Right lobe of liver (tissue), 6 donors: ENCODE measurements at regions not wholly inside any gene's neighbourhood (a gene's known extent, or its start where the extent isn't known, plus 50 kb on each side); places are given as distances from the start of the nearest gene placed in this dataset.
"Not testable (repeated sequence)": the region's sequence is repeated elsewhere in the genome, so short reads cannot be mapped to it uniquely, and the experiment has no call there.

ENCODE experiments used
- ATAC-seq, 4 donors: fragments of 200-7000 bp; cut with Tn5 transposase; one replicate each; pipeline ENCODE4 v1.9.1; 2020; ENCODE audit warnings: mild to moderate bottlenecking in 4 of 4, moderate library complexity in 4 of 4
- DNase-seq, 3 donors: peaks; one replicate each; pipeline ENCODE4 v3.0.0-alpha.2; 2020
- H3K27ac ChIP-seq, 3 donors: fragments of 200-600 bp; one replicate each; pipeline ENCODE4 v1.8.0; 2022
- H3K27me3 ChIP-seq, 2 donors: fragments of 200-600 bp; one replicate each; pipeline ENCODE4 v1.8.0; 2022
- H3K36me3 ChIP-seq, 4 donors: fragments of 200-600 bp; sonication (generic) in 1 of 4; one replicate each; pipeline versions ENCODE4 v1.5.1 to v1.8.0; 2017 to 2022; ENCODE audit warnings: control low read depth in 1 of 4
- H3K4me1 ChIP-seq, 4 donors: fragments of 200-600 bp; sonication (generic) in 1 of 4; one replicate each; pipeline versions ENCODE4 v1.5.1 to v1.8.0; 2017 to 2022; ENCODE audit warnings: control low read depth in 1 of 4
- H3K4me3 ChIP-seq, 3 donors: fragments of 200-600 bp; one replicate each; pipeline ENCODE4 v1.8.0; 2022
- H3K9me3 ChIP-seq, 4 donors: fragments of 200-600 bp; sonication (generic) in 1 of 4; one replicate each; pipeline versions ENCODE4 v1.5.1 to v1.8.0; 2017 to 2022; ENCODE audit warnings: control low read depth in 1 of 4
- POLR2A ChIP-seq: fragments of 450-650 bp; IDR thresholded peaks from one replicate; pipeline ENCODE4 v1.6.1; 2017; ENCODE audit warnings: antibody characterized with exemption, mild to moderate bottlenecking
- WGBS: methylation state at CpG from one replicate; pipeline ENCODE4 v1.1.6; 2018; ENCODE audit warnings: low coverage, low lambda C conversion rate; ENCODE audit not compliant: insufficient coverage; ENCODE audit errors: missing lambda C conversion rate; 5-methylcytosine and 5-hydroxymethylcytosine counted together
- intact Hi-C, 2 donors: fragments of 100-400 bp; cut with DNase I; formaldehyde crosslinking; loops; one replicate each; pipeline versions ENCODE4 v1.11.2 to v1.14.1; 2022
- TF ChIP-seq, protein P1 (sequence below), 4 donors: fragments of 200-600 bp in 3 of 4; fragments of 450-650 bp in 1 of 4; IDR thresholded peaks; one replicate each; pipeline versions ENCODE4 v1.5.1 to v1.8.0; 2016 to 2022; ENCODE audit warnings: antibody characterized with exemption in 4 of 4, mild to moderate bottlenecking in 2 of 4
- donor health status: DM: no; HTN: yes; CAD: no.
- donor health status: DM: no; HTN: no; CAD: no.
- donor health status: DM: no; HTN: no; CAD: no.
- donor health status: DM: no; HTN: yes; CAD: no.
- donor health status: DM: no; HTN: yes; CAD: no.

DNA sequence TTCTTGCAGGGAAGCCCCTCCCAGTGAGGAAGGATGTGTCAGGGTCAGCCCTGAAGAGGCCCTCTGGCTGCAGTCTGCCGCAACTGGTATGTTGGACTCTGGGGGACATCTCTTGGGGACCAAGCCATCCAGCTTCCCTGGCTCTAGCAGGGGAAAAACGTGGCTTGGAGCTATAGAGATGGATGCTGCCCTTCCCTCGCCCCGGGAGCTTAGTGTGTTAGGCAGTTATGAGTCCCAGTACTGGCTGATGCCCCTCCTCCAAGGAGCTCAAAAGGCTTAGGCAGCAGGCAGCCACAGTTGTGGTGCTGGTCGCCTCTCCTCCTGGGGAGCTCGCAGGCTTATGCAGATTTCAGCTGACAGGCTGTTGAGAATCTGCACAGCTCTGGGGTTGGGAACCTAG lies 353.1 kb upstream of the GBE1 start:
- WGBS, result 14% methylated on average over 1 of the region's 6 CpGs
- DNase-seq (no peak), ATAC-seq (no peak)
- Histone ChIP-seq H3K9me3 (no peaks in the 10 kb centered on the region), H3K27me3 (no peaks in the 10 kb centered on the region), H3K4me1 (no peaks in the 10 kb centered on the region), H3K4me3 (no peak overlapping the region), H3K36me3 (no peaks in the 10 kb centered on the region), H3K27ac (no peak overlapping the region)
- intact Hi-C loops, result no loop called here
- TF ChIP-seq POLR2A, result no peak
- TF ChIP-seq, protein P1, sequence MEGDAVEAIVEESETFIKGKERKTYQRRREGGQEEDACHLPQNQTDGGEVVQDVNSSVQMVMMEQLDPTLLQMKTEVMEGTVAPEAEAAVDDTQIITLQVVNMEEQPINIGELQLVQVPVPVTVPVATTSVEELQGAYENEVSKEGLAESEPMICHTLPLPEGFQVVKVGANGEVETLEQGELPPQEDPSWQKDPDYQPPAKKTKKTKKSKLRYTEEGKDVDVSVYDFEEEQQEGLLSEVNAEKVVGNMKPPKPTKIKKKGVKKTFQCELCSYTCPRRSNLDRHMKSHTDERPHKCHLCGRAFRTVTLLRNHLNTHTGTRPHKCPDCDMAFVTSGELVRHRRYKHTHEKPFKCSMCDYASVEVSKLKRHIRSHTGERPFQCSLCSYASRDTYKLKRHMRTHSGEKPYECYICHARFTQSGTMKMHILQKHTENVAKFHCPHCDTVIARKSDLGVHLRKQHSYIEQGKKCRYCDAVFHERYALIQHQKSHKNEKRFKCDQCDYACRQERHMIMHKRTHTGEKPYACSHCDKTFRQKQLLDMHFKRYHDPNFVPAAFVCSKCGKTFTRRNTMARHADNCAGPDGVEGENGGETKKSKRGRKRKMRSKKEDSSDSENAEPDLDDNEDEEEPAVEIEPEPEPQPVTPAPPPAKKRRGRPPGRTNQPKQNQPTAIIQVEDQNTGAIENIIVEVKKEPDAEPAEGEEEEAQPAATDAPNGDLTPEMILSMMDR (IDR thresholded peaks at IDR 0.05), result no peak

DNA sequence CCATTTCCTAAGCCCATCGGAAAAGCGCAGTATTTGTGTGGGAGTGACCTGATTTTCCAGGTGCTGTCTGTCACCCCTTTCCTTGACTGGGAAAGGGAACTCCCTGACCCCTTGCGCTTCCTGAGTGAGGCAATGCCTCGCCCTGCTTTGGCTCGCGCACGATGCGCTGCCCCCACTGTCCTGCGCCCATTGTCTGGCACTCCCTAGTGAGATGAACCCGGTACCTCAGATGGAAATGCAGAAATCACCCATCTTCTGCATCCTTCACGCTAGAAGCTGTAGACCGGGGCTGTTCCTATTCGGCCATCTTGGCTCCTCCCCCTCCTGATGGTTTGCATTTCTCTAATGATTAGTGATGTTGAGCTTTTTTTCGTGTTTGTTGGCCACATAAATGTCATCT lies 349.3 kb upstream of the GBE1 start:
- H3K4me1 ChIP-seq, DNase-seq, H3K27me3 ChIP-seq, intact Hi-C loops, H3K4me3 ChIP-seq, H3K36me3 ChIP-seq, H3K9me3 ChIP-seq, ATAC-seq, H3K27ac ChIP-seq: not testable (repeated sequence)
- WGBS, result 79% methylated on average over 9 of the region's 14 CpGs

DNA sequence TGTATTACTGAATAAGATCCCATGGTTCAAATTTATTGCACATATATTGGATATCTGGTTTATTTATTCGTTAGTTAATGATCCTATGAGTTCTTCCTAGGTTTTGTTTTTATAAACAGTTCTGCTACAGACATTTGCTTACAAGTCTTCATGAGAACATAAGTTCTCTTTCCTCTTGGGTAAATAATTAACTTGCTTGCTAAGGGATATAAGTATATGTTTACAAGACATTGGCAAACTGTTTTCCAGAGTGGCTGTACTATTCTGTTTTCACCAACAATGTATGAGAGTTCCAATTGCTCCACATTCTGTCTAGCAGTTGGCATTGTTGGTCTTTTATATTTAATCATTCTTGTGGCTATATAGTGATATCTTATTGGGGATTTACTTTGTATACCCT lies 341.8 kb upstream of the GBE1 start:
- H3K4me3 ChIP-seq, result no peak overlapping the region
- TF ChIP-seq, protein P1 (IDR thresholded peaks at IDR 0.05), result no peak
- TF ChIP-seq POLR2A, result no peak
- DNase-seq, result no peak
- H3K27me3 ChIP-seq, result no peaks in the 10 kb centered on the region
- intact Hi-C loops, result no loop called here
- no peaks in the 10 kb centered on the region for H3K9me3 ChIP-seq
- H3K27ac ChIP-seq, result no peak overlapping the region
- H3K36me3 ChIP-seq, result no peaks in the 10 kb centered on the region
- no peaks in the 10 kb centered on the region for H3K4me1 ChIP-seq
- ATAC-seq, result no peak
- 79% methylated on average over 1 of the region's 1 CpG for WGBS

DNA sequence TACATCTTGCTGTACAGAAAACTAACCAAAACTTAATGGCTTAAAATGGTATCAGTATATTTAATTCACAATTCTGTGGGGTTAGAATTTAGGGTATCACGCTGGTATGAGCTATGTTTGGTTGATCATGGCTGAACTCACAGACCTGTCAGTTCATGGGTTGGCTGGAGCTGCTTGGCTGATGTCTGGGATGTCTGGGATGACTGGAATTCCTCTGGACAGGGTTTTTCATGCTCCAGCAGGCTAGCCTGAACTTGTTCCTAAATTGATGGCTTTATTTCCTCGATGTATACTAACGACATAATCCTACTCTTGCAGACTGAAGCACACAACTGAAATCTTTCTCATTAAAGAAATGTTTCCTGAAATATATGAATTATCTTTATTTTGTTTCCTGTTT lies 338.9 kb upstream of the GBE1 start:
- no peak overlapping the region for H3K27ac ChIP-seq
- H3K4me3 ChIP-seq, result no peak overlapping the region
- 45% methylated on average over 3 of the region's 3 CpGs for WGBS
- H3K4me1 ChIP-seq, result no peaks in the 10 kb centered on the region
- intact Hi-C loops, result no loop called here
- no peaks in the 10 kb centered on the region for H3K9me3 ChIP-seq
- TF ChIP-seq, protein P1 (IDR thresholded peaks at IDR 0.05), result no peak
- TF ChIP-seq POLR2A, result no peak
- H3K27me3 ChIP-seq, result no peaks in the 10 kb centered on the region
- DNase-seq (no peak), ATAC-seq (no peak)
- no peaks in the 10 kb centered on the region for H3K36me3 ChIP-seq

DNA sequence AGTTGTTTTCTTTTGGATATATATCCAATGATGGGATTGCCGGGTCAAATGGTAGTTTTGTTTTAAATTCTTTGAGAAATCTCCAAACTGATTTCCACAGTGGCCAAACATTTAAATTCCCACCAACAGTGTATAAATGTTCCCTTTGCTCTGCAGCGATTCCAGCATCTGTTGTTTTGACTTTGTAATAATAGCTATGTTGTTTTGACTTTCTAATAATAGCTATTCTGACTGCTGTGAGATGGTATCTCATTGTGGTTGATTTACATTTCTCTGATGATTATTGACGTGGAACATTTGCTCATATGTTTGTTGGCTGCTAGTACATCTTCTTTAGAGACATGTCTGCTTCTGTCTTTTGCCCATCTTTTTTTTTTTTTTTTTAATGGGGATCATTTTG lies 332.2 kb upstream of the GBE1 start:
- WGBS, result 58% methylated on average over 3 of the region's 3 CpGs

More for the DNA sequence above, 332.2 kb upstream of the GBE1 start:
- no peak overlapping the region for H3K27ac ChIP-seq
- no peaks in the 10 kb centered on the region for H3K4me1 ChIP-seq
- ATAC-seq (no peak), DNase-seq (no peak)
- no peaks in the 10 kb centered on the region for H3K27me3 ChIP-seq
- TF ChIP-seq, protein P1 (IDR thresholded peaks at IDR 0.05), result no peak
- TF ChIP-seq POLR2A, result no peak
- H3K36me3 ChIP-seq, result no peaks in the 10 kb centered on the region
- intact Hi-C loops, result no loop called here
- no peak overlapping the region for H3K4me3 ChIP-seq
- H3K9me3 ChIP-seq, result no peaks in the 10 kb centered on the region
